ENCODE measurements at regions not wholly inside any gene's neighbourhood (a gene's known extent, or its start where the extent isn't known, plus 50 kb on each side); places are given as distances from the start of the nearest gene placed in this dataset.

DNA sequence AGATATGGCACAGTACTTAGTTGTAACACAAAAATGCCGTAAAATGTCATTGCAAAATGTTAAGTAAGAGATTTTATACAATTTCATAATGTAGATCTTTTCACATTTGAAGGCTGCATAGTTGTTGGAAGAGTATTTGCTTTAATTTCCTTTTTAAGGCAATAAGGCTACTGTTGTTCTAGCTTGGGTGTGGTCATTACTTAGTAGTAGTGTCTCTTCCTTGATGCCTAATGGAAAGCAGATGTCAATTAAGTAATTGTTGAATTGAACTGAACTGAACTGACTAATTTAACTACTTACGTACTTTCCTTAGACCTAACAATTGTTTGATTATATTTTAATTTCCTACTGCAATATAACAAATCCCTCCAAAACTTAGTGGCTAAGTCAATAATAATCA, 181.7 kb downstream of the FLRT2 start:
- no peak for ATAC-seq (ENCODE audit: insufficient read depth, low read depth)
- H3K79me2 ChIP-seq (ENCODE audit: insufficient read depth, low read length): no peaks in the 10 kb centered on the region
- TF ChIP-seq EZH2 (IDR thresholded peaks at IDR 0.05; ENCODE audit: borderline replicate concordance, low read depth, low read length, severe bottlenecking): no peak
- TF ChIP-seq, protein P1, sequence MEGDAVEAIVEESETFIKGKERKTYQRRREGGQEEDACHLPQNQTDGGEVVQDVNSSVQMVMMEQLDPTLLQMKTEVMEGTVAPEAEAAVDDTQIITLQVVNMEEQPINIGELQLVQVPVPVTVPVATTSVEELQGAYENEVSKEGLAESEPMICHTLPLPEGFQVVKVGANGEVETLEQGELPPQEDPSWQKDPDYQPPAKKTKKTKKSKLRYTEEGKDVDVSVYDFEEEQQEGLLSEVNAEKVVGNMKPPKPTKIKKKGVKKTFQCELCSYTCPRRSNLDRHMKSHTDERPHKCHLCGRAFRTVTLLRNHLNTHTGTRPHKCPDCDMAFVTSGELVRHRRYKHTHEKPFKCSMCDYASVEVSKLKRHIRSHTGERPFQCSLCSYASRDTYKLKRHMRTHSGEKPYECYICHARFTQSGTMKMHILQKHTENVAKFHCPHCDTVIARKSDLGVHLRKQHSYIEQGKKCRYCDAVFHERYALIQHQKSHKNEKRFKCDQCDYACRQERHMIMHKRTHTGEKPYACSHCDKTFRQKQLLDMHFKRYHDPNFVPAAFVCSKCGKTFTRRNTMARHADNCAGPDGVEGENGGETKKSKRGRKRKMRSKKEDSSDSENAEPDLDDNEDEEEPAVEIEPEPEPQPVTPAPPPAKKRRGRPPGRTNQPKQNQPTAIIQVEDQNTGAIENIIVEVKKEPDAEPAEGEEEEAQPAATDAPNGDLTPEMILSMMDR (IDR thresholded peaks at IDR 0.05; ENCODE audit: borderline replicate concordance, extremely low read depth, low read length, poor library complexity, severe bottlenecking): no peak

More for the DNA sequence above, 181.7 kb downstream of the FLRT2 start:
- Histone ChIP-seq H3K27ac (ENCODE audit: low read length) (no peak overlapping the region), H3K36me3 (ENCODE audit: insufficient read depth, low read length) (no peaks in the 10 kb centered on the region), H3K27me3 (ENCODE audit: insufficient read depth, low read length, poor library complexity) (no peaks in the 10 kb centered on the region), H3K4me1 (ENCODE audit: insufficient read depth, low read length) (no peaks in the 10 kb centered on the region), H3K9me3 (ENCODE audit: insufficient read depth, low read length, severe bottlenecking) (no peaks in the 10 kb centered on the region), H3K4me3 (ENCODE audit: low read depth in 1 of 2, low read length in 2 of 2) (no peak overlapping the region), H4K20me1 (ENCODE audit: insufficient read depth, low read length) (no peaks in the 10 kb centered on the region), H3K9ac (ENCODE audit: low read depth, low read length) (no peak overlapping the region), H3K4me2 (ENCODE audit: insufficient read depth, low read length) (no peak overlapping the region), H2AFZ (ENCODE audit: low read depth, low read length) (no peak overlapping the region)
- no peak for DNase-seq
